ENCODE measurements at regions not wholly inside any gene's neighbourhood (a gene's known extent, or its start where the extent isn't known, plus 50 kb on each side); places are given as distances from the start of the nearest gene placed in this dataset.

GRCh38 chr14:100648474-100649172 is 61.4 kb upstream of the BEGAIN start:
- no peak for DNase-seq
- FAIRE-seq: no peak
- 95 to 100% methylated on average over 2 of the region's 2 CpGs for WGBS, 2 donors

GRCh38 chr14:100649173-100649519 is 61.9 kb upstream of the BEGAIN start:
- DNase-seq (peak in 1 of 6 donors; percentile 28), FAIRE-seq (no peak), ATAC-seq (peak; percentile 52 to 64 (median 61))
- H3K27ac ChIP-seq: peak overlapping the region in 1 of 4 donors; percentile 59
- no peaks in the 10 kb centered on the region for H3K36me3 ChIP-seq
- no peaks in the 10 kb centered on the region for H3K9me3 ChIP-seq
- intact Hi-C loops (cut with DNase I): loop anchor here in 1 of 3 donors (5.0 kb wide), 1 partner anchor 127 kb away; no protein-coding TSS in a partner anchor
- no peak overlapping the region for H3K4me3 ChIP-seq
- WGBS, 2 donors: 0 to 37% methylated on average over 1 of the region's 1 CpG
- no peaks in the 10 kb centered on the region for H3K27me3 ChIP-seq
- TF ChIP-seq CTCF (IDR thresholded peaks at IDR 0.05): no peak
- peaks cover 14 to 38% (median 16%) of the 10 kb centered on the region in 3 donors for H3K4me1 ChIP-seq

More at GRCh38 chr14:100648474-100649172, 61.4 kb upstream of the BEGAIN start:
- TF ChIP-seq CTCF (IDR thresholded peaks at IDR 0.05): no peak
- no peaks in the 10 kb centered on the region for H3K36me3 ChIP-seq
- H3K4me1 ChIP-seq: peaks cover 14 to 38% (median 16%) of the 10 kb centered on the region in 3 donors
- intact Hi-C loops (cut with DNase I): loop anchor here in 1 of 3 donors (5.0 kb wide), 1 partner anchor 126 kb away; no protein-coding TSS in a partner anchor
- H3K4me3 ChIP-seq: no peak overlapping the region
- no peaks in the 10 kb centered on the region for H3K9me3 ChIP-seq
- ATAC-seq: peak; percentile 9 to 44 (median 19)
- no peaks in the 10 kb centered on the region for H3K27me3 ChIP-seq
- H3K27ac ChIP-seq: peak overlapping the region in 1 of 4 donors; percentile 59

- peak; percentile 75 to 84 (median 78) for ATAC-seq
- no peak for TF ChIP-seq CTCF (IDR thresholded peaks at IDR 0.05)
- peak in 5 of 6 donors; percentile 66 to 90 (median 81) for DNase-seq
- no peaks in the 10 kb centered on the region for H3K27me3 ChIP-seq
- peaks cover 14 to 34% (median 16%) of the 10 kb centered on the region in 3 donors for H3K4me1 ChIP-seq
- H3K27ac ChIP-seq: peak overlapping the region; percentile 28 to 51 (median 44)
- WGBS, 2 donors: 13 to 30% methylated on average over 2 of the region's 2 CpGs
- H3K4me3 ChIP-seq: no peak overlapping the region
- intact Hi-C loops (cut with DNase I): loop anchor here in 2 of 3 donors (5.0 to 10.0 kb wide), 3 partner anchors 225 to 270 kb away; no protein-coding TSS in a partner anchor
- no peaks in the 10 kb centered on the region for H3K9me3 ChIP-seq
- no peak for FAIRE-seq
- H3K36me3 ChIP-seq: no peaks in the 10 kb centered on the region
Measured at GRCh38 chr14:100651999-100652508, 64.8 kb upstream of the BEGAIN start.

GRCh38 chr14:100652744-100653143 is 65.5 kb upstream of the BEGAIN start:
- 91 to 94% methylated on average over 8 of the region's 8 CpGs for WGBS, 2 donors
- H3K27ac ChIP-seq: peak overlapping the region in 3 of 4 donors; percentile 40 to 51 (median 47)
- no peaks in the 10 kb centered on the region for H3K9me3 ChIP-seq
- H3K27me3 ChIP-seq: no peaks in the 10 kb centered on the region
- H3K4me3 ChIP-seq: no peak overlapping the region
- DNase-seq (no peak), ATAC-seq (no peak), FAIRE-seq (no peak)
- H3K36me3 ChIP-seq: no peaks in the 10 kb centered on the region
- intact Hi-C loops (cut with DNase I): loop anchor here in 2 of 3 donors (5.0 to 10.0 kb wide), 3 partner anchors 225 to 270 kb away; no protein-coding TSS in a partner anchor
- TF ChIP-seq CTCF (IDR thresholded peaks at IDR 0.05): no peak
- H3K4me1 ChIP-seq: peaks cover 14 to 34% (median 16%) of the 10 kb centered on the region in 3 donors

All from pancreas (tissue), 10 donors.